ENCODE measurements at regions not wholly inside any gene's neighbourhood (a gene's known extent, or its start where the extent isn't known, plus 50 kb on each side); places are given as distances from the start of the nearest gene placed in this dataset.

GRCh38 chr20:48411245-48411644 lies 416.6 kb downstream of the PREX1 start:
- TF ChIP-seq CTCF (IDR thresholded peaks at IDR 0.05) (no peak), POLR2A (IDR thresholded peaks at IDR 0.05) (no peak)

All from esophagus squamous epithelium (tissue), 4 donors.